HepG2 (cell line): ENCODE measurements at regions not wholly inside any gene's neighbourhood (a gene's known extent, or its start where the extent isn't known, plus 50 kb on each side); places are given as distances from the start of the nearest gene placed in this dataset.
A peak's percentile ranks its signal among the peaks of the same experiment; 100 is the strongest.

ENCODE experiments used
- ASH2L ChIP-seq: fragments of 300-600, 200-600 bp; sonication (generic); IDR thresholded peaks from 2 replicates; pipeline ENCODE4 v1.7.0; 2017; ENCODE audit warnings: low read depth, mild to moderate bottlenecking, moderate library complexity, mixed read lengths, low read length; ENCODE audit not compliant: insufficient read length
- BRF2 ChIP-seq: sonication (generic); formaldehyde crosslinking; IDR thresholded peaks from 2 replicates; pipeline ENCODE4 v1.8.1; 2022; ENCODE audit warnings: mild to moderate bottlenecking, missing genetic modification reagents
- CENPBD1 ChIP-seq: sonication (generic); formaldehyde crosslinking; IDR thresholded peaks from 2 replicates; pipeline ENCODE4 v1.8.0; 2022; ENCODE audit warnings: missing genetic modification reagents, low read depth, mild to moderate bottlenecking, borderline replicate concordance
- EP300 ChIP-seq, 3 experiments: sonication (generic) in 1 of 3; formaldehyde crosslinking in 1 of 3; IDR thresholded peaks; 2 replicates each; pipeline versions ENCODE4 v1.5.1 to v1.6.1; 2011 to 2020; ENCODE audit warnings: low read depth in 2 of 3, low read length in 2 of 3, borderline replicate concordance in 1 of 3, improper control_type of control experiment in 1 of 3, mild to moderate bottlenecking in 1 of 3, missing genetic modification reagents in 1 of 3, moderate library complexity in 1 of 3
- HNF1A ChIP-seq, 2 experiments: sonication (generic) in 1 of 2; formaldehyde crosslinking in 1 of 2; IDR thresholded peaks; 2 replicates each; pipeline versions ENCODE4 v1.4.0 to v1.6.1; 2016 to 2020; ENCODE audit warnings: borderline replicate concordance in 1 of 2, low read depth in 1 of 2, mild to moderate bottlenecking in 1 of 2, missing genetic modification reagents in 1 of 2
- KAT8 ChIP-seq: IDR thresholded peaks from 2 replicates; pipeline ENCODE4 v1.6.1; 2016; ENCODE audit warnings: missing genetic modification reagents, missing compliant biosample characterization
- KLF12 ChIP-seq: sonication (generic); formaldehyde crosslinking; IDR thresholded peaks from 2 replicates; pipeline ENCODE4 v1.4.0; 2020; ENCODE audit warnings: missing genetic modification reagents, borderline replicate concordance
- MIXL1 ChIP-seq: IDR thresholded peaks from 2 replicates; pipeline ENCODE4 v1.6.1; 2016
- PPARG ChIP-seq: conservative IDR thresholded peaks from 2 replicates; pipeline ENCODE4 v1.6.1; 2016; ENCODE audit warnings: missing biosample characterization, missing genetic modification reagents
- RBAK ChIP-seq: sonication (generic); formaldehyde crosslinking; IDR thresholded peaks from 2 replicates; pipeline ENCODE4 v1.5.1; 2020; ENCODE audit warnings: mild to moderate bottlenecking, missing genetic modification reagents
- SOX13 ChIP-seq, 3 experiments: fragments of 450-650 bp in 1 of 3; sonication (generic) in 1 of 3; formaldehyde crosslinking in 1 of 3; IDR thresholded peaks in 2 of 3; conservative IDR thresholded peaks in 1 of 3; 2 replicates each; pipeline versions ENCODE4 v1.5.0 to v1.6.1; 2016 to 2020; ENCODE audit warnings: antibody characterized with exemption in 1 of 3, mild to moderate bottlenecking in 1 of 3, missing compliant biosample characterization in 1 of 3, missing genetic modification reagents in 1 of 3, moderate library complexity in 1 of 3
- TCF7 ChIP-seq: sonication (generic); IDR thresholded peaks from 2 replicates; pipeline ENCODE4 v1.6.1; 2016; ENCODE audit warnings: antibody characterized with exemption, low read depth
- ZKSCAN1 ChIP-seq: fragments of 150-350 bp; IDR thresholded peaks from 2 replicates; pipeline ENCODE4 v1.6.1; 2014; ENCODE audit warnings: low read length
- ZNF383 ChIP-seq: sonication (generic); formaldehyde crosslinking; IDR thresholded peaks from 2 replicates; pipeline ENCODE4 v1.4.0; 2020; ENCODE audit warnings: missing genetic modification reagents, mild to moderate bottlenecking, borderline replicate concordance
- ZNF546 ChIP-seq: sonication (generic); formaldehyde crosslinking; conservative IDR thresholded peaks from 2 replicates; pipeline ENCODE4 v1.8.1; 2023; ENCODE audit warnings: mild to moderate bottlenecking, missing genetic modification reagents
- ZNF577 ChIP-seq: sonication (generic); formaldehyde crosslinking; IDR thresholded peaks from 2 replicates; pipeline ENCODE4 v1.4.0; 2020; ENCODE audit warnings: mild to moderate bottlenecking, low read depth, missing genetic modification reagents, borderline replicate concordance
- ZNF761 ChIP-seq: sonication (generic); formaldehyde crosslinking; conservative IDR thresholded peaks from 2 replicates; pipeline ENCODE4 v1.4.0; 2020; ENCODE audit warnings: mild to moderate bottlenecking, missing genetic modification reagents
- TF ChIP-seq, protein P1 (sequence below): sonication (generic); formaldehyde crosslinking; IDR thresholded peaks from 2 replicates; pipeline ENCODE4 v1.4.0; 2020; ENCODE audit warnings: mild to moderate bottlenecking, missing genetic modification reagents
- TF ChIP-seq, protein P2 (sequence below): IDR thresholded peaks from 2 replicates; pipeline ENCODE4 v1.6.1; 2012; ENCODE audit warnings: inconsistent platforms
- TF ChIP-seq, protein P3 (sequence below): sonication (generic); formaldehyde crosslinking; IDR thresholded peaks from 2 replicates; pipeline ENCODE4 v1.9.0; 2021; ENCODE audit warnings: missing genetic modification reagents, borderline replicate concordance

GRCh38 chr2:106285237-106285829, 91.2 kb upstream of the UXS1 start (continued):
- TF ChIP-seq HNF1A (IDR thresholded peaks at IDR 0.05; ENCODE audit: low read depth) (no peak), HNF1A (CRISPR knock-in tag; IDR thresholded peaks at IDR 0.05; ENCODE audit: borderline replicate concordance) (no peak), KLF12 (no peak), BRF2 (CRISPR knock-in tag) (no peak), ZNF383 (CRISPR knock-in tag) (no peak), PPARG (CRISPR knock-in tag) (no peak; the same call in 1 of the 2 replicates), ZNF546 (no peak), ASH2L (no peak), CENPBD1 (CRISPR knock-in tag) (no peak), SOX13 (IDR thresholded peaks at IDR 0.05) (no peak), SOX13 (CRISPR knock-in tag; conservative IDR thresholded peaks at IDR 0.05 in 1 of 2, IDR thresholded peaks at IDR 0.05 in 1 of 2) (peak in 1 of 2 experiments; percentile 67; a peak in 2 of 4 replicates), RBAK (CRISPR knock-in tag) (no peak), ZNF577 (CRISPR knock-in tag) (no peak), ZKSCAN1 (no peak), ZNF761 (CRISPR knock-in tag) (no peak), TCF7 (peak; percentile 27; the same call in 1 of the 2 replicates), MIXL1 (CRISPR knock-in tag) (0 out of 2 replicates have a peak, but pooled peaks have one; percentile 19), EP300 (IDR thresholded peaks at IDR 0.05; ENCODE audit: low read depth in 2 of 2, low read length in 2 of 2) (peak in 1 of 2 experiments; percentile 55; a peak in 1 of 4 replicates), EP300 (CRISPR knock-in tag; IDR thresholded peaks at IDR 0.05; ENCODE audit: borderline replicate concordance) (no peak), KAT8 (CRISPR knock-in tag) (peak; percentile 42; the same call in 1 of the 2 replicates)
- TF ChIP-seq, protein P1, sequence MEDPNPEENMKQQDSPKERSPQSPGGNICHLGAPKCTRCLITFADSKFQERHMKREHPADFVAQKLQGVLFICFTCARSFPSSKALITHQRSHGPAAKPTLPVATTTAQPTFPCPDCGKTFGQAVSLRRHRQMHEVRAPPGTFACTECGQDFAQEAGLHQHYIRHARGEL (CRISPR knock-in tag), result no peak
- TF ChIP-seq, protein P2, sequence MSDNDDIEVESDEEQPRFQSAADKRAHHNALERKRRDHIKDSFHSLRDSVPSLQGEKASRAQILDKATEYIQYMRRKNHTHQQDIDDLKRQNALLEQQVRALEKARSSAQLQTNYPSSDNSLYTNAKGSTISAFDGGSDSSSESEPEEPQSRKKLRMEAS, result no peak
- TF ChIP-seq, protein P3, sequence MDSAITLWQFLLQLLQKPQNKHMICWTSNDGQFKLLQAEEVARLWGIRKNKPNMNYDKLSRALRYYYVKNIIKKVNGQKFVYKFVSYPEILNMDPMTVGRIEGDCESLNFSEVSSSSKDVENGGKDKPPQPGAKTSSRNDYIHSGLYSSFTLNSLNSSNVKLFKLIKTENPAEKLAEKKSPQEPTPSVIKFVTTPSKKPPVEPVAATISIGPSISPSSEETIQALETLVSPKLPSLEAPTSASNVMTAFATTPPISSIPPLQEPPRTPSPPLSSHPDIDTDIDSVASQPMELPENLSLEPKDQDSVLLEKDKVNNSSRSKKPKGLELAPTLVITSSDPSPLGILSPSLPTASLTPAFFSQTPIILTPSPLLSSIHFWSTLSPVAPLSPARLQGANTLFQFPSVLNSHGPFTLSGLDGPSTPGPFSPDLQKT (CRISPR knock-in tag), result no peak
